ENCODE measurements at regions not wholly inside any gene's neighbourhood (a gene's known extent, or its start where the extent isn't known, plus 50 kb on each side); places are given as distances from the start of the nearest gene placed in this dataset.
"Not testable (repeated sequence)": the region's sequence is repeated elsewhere in the genome, so short reads cannot be mapped to it uniquely, and the experiment has no call there.

DNA sequence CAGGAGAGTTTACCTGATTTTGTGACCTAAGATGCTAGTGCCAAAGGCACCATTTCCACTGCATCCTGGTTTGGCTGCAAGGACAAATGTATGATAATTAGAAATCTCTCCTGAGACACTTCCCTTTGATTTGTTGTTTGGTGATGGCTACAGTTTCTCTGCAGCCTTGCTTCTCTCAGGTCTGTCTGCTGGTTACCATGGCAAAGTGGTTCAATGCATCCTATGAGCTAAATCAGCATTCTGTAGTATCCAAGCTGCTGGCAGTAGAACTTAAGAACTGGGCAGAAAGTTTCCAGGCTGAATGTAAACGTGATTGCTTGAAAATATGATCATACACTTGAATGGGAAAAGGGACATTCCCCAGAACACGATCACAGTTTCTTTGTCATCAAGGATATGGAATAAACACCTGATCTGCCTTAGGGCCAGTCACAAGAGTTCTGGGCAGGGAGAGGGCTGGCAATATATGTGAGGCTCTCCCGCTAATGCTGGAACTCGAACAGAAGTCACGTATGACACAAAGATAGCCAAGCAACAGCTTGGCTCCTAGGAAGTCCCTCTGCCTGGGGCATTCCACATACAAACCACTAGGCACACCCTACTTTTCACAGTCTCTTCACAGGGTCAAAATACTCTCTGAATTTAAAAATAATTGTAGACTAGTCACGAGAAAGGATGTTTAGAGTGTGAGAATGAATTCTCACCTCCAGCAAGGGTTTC, 138.1 kb upstream of the GRAMD2B start:
- DNase-seq (ENCODE audit: low spot score) = no peak

DNA sequence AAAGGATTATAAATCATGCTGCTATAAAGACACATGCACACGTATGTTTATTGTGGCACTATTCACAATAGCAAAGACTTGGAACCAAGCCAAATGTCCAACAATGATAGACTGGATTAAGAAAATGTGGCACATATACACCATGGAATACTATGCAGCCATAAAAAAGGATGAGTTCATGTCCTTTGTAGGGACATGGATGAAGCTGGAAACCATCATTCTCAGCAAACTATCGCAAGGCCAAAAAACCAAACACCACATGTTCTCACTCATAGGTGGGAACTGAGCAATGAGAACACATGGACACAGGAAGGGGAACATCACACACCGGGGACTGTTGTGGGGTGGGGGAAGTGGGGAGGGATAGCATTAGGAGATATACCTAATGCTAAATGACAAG, 127.1 kb upstream of the GRAMD2B start:
- DNase-seq (ENCODE audit: low spot score) = not testable (repeated sequence)

DNA sequence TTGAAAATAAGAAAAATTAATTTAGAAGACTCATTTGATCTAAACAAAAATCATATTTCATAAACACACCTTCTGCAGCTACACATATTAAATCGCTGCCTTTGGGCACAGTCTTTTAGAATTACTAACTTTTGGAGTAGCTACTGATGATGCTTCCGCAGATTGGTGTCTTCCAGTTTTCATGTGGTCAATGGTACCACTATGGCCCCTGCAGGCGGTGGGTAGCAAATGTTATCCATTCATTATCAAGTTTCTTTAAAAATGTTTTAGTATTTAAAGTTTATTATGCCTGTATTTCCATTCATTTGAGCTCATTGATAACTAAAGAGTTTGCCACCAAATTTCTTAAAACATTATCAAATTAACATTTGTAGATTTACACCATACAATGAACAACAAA, 122.9 kb upstream of the GRAMD2B start:
- DNase-seq (ENCODE audit: low spot score) = no peak

DNA sequence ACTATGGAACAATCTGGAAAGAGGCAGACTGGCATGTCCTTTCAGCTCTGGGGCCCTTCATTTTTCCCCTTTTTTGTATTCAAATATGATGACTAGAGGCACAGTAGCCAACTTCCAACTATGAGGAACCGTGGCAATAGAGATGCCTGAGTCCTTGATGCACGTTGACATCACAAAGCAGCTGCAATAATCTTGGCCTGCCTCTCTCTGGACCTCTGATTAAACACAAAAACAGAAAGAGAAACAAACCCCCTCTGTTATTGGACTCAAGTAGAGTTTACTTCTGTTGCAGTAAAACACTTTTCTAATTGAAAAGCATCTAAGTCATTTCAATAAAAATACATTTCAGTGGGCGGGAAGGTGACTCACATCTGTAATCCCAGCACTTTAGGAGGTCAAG, 122.2 kb upstream of the GRAMD2B start:
- no peak for DNase-seq (ENCODE audit: low spot score)

DNA sequence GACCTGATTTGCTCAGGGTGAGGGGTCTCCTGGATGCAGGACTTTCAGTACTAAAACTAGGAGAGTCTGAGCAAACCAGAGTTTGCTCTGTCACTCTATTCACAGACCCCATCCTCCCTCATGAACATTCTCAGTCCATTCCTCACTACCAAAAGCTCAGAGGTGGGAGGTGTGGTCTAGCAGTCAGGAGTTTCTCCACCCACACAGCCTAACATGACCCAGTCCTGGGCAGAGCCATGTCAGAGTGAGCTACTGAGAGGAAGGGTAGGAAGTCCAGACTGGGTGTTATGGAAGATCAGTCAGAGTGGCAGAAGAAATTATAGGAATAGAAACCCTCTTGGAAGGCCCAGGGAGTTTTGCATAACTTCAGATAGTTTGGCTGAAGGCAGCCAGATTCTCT, 113.3 kb upstream of the GRAMD2B start:
- no peak for DNase-seq (ENCODE audit: low spot score)

DNA sequence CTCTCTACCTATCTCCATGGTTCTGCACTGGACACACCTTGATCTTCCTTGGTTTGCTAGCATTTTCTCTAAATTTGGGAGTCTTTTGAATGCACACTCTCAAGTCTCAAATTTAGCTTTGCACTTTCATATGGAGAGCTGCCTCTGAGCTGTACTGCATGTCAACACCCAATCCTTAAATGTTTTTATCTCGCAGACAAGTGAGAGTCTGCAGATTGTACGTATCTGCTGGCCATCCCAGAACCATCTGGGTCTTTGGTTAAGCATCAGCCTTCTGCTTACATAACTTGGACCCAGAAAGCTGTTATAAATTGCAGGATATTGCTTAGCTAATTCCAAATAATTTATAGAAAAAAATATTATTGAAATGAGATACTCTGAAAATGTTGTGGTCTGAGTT, 111.4 kb upstream of the GRAMD2B start:
- no peak for DNase-seq (ENCODE audit: low spot score)

DNA sequence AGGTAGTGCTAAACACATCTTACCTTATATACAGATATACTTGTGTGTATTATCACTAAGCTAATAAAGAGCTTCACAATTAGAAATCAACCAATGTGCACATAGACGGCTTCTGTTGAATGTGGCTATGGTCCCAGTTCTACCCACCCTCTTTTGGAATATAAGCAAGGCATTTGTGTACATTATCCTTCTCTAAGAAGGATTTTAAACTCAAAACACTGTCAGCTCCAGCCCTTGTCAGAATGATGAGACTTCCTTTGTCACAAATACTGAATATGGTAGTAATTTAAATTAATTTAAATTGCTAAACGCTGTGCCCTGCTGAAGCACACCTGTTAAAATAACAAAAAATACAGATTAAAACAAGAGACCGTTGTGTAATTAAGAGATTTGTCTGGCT, 107.9 kb upstream of the GRAMD2B start:
- no peak for DNase-seq (ENCODE audit: low spot score)

DNA sequence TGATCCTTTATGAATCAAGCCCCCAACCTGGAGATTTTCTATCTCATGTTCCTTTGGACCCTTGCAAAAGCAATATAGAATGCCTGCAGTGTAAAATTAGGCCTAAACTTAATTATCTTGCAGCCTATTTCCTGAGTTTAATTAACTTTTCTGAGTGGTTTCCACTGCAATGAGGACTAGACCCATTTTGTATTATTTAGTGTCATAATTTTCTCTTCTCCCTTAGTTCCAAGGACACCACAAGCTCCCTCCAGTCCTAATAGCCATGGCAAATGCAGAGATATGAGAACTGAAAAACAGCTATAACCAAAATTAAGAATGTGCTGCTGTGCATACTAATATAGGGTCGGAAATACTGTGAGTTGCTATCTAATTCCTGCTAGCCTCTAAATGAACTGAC, 90.9 kb upstream of the GRAMD2B start:
- no peak for DNase-seq (ENCODE audit: low spot score)

DNA sequence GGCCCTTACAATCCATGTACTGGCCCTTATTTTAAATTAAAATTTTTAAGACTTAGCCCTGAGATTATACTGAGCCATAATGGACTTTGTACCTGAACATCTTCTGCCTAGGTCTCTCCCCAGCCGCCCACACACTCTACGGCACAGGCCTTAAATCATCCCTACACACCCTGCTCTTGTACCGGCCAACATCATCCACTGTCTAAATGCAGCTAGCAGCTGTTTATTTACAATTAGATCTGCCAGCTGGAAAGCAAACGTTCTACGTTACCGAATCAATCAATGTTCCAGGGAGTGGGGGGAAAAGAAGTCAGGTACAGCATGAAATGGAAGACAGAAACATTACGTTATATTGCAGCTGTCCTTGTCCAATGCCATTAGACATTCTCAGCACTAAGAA, 88.4 kb upstream of the GRAMD2B start:
- no peak for DNase-seq (ENCODE audit: low spot score)

DNA sequence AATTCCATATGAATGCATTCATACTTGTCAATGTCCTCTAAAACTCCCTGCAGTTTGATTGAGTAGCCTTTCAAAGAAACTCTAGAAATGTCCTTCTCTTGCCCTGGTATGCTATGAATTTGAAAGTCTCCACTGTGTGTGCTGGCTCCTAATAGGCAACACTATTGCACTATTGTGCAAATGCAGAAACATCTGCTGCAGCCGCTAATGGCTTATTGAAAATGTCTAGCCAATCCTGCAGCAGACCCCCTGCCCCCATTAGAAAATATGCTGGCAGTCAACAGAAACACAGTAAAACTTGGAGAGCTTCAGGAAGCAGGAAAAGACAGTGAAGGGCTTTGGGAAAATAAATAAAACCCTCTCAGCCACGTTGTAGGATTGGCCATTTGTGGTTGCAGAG, 87.3 kb upstream of the GRAMD2B start:
- DNase-seq (ENCODE audit: low spot score) = no peak

DNA sequence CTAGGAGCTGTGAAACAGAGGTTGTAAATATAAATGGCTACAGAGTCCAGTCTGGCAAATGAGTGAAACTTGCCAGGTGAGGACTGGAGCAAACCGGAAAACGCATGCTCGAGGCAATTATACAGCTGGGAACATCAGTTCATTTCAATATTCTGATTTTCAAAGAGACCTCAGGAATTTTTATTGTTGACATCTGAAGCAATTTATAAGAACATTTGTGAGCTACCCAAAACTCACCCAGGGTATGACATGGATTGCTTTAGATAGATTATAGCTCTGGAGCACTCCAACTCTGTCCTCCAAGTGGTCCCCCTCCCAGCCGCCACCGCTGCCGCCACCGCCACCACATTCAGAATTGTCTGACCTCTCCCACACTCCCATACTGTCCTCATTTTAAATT, 84.6 kb upstream of the GRAMD2B start:
- DNase-seq (ENCODE audit: low spot score) = no peak

DNA sequence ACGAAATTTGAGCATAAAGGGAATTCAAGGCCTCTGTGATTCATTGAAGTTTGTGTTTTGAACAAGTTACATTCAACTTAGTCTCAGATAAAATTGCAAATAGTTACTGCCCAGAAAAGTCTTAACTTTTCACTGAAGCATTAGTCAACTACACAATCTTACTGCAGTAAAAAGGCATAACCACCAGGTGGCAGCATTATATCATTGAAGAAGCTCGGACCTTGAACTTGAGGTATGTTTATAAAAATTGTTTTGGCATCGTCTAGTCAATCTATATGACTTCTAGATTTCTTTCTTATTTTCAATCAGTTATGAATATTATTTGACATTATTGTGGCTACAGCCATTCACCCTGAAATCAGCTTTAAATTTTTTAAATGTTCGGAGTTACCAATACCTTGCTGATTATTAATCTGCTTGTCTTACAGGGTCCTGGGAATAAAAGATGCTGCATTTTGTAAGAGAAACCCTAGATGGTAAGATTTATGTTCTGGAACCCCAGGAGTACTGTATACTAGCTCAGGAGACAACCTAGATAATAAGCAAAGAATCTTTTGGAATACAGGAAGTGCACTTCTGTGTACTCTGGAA, 83.9 kb upstream of the GRAMD2B start:
- DNase-seq (ENCODE audit: low spot score) = peak; percentile 72

DNA sequence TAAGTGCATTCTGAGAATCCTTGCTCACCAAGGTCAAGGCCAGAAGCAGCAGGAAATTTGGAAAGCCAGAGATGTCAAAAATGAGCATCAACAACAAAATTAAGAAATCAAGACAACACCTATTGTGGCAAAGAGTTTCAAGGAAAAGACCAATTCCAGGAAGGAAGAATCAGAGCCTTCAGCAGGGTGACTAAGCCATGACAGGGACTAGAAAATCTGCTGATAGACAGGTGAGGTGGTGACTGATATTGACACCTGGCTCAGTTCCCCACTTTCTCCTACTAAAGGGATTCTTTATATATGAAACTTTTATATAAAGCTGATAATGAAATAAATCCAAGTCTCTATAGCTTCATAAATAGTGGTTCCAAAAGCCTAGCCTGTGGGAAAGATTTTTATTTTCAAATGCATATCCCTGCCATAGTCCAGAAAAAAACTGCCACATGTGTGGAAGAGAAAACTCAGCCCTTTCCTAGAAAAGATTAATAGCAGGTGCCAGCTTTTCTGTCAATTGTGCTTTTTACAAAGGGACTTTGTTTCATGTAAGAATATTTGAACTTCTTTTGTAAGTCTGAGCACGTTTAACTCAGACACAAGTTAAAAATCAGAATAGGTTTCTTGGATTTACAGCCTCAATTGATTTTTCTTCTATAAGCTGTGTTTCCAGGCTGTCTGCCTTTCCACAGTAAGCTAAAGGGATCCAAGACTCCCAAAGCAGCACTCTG, 81.1 kb upstream of the GRAMD2B start:
- DNase-seq (ENCODE audit: low spot score) = no peak

DNA sequence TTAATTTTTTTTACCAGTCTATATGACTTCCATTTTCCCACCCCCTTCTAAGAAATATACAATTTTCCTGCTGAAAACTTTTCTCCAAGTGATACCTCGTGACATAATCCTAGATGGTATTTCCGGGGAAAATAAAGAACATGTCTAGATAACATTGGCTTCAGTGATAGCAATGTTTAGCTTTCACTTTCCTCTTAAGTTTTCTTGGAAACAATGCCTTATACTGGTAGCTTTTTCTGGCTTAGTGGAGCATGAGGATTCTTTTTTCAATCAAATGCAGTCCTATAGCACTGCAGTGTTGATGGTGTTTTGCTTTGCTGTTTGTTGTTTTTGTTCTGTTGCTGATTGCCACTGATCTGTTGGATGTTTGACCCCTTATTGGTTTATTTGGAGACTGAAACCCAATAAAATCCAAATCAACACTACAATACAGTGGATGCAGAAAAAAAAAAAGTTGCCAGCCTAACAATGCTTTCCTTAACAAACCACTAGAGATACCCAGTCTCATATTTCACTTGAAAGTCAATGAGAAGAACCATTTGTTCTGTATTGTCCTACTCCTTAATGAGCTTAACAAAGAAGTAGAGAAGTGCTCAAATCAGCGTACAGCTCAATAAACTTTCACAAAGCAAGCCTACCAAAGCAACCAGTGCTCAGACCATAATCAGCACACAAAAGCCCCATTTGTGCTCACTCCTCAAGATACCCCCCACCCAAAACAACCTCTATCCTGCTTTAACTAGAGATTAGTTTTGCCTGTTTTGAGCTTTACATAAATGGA, 74.2 kb upstream of the GRAMD2B start:
- no peak for DNase-seq (ENCODE audit: low spot score)

DNA sequence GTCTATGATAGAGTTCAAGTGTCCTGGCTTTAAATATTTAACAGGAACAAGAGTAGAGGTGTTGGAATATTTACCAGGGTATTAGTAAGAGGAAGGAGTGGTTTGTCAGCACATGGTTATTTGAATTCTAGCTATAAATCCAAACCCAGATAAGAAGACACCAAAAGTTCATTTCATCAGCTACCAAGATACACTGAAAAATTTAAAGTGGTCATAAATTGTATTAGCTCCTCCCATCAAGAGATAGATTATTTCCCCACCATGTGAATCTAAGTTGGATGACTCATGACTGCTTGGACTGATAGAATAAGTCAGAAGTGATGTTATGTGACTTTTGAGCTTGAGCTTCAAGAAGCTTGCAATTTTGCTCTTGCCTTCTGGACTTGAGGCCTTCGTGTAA, 72.1 kb upstream of the GRAMD2B start:
- no peak for DNase-seq (ENCODE audit: low spot score)

DNA sequence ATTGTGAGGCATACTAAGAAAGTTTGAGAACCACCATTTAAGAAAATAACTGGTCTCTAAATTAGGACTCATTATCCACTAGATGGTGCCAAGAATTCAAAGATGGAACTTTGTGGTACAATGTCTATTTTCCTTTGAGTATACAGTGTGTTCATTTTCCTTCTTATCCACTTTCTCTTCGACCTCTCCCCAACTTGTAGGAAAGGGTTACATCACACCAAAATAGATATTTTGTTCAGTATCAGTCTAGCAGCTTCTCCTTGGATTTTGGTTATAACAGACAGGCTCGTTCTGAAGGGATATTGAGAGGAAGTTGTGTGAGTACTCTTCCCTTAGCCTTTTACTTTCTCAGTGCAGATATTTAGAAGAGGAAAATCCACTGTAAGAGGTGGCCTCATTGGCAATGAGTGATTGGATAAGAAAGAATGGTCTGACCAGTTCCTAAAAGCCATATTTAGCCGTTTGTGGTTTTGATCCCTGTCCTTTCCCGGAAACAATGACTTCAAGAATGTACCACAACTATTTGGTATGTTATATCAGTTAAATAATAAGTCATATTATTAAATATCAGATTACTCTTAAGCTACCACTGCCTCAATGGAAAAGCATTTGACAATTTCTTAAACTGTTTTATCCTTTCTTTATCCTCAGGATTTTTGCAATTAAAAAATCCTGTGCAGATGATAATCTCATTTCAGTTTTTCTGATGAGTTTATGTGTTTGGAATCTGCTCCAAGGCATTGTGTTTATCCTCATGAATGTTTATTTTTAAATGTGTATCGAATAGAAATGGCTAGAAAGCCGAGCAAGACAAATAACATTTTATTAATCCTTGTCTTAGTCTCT, 69.0 kb upstream of the GRAMD2B start:
- peak; percentile 97 for DNase-seq (ENCODE audit: low spot score)

DNA sequence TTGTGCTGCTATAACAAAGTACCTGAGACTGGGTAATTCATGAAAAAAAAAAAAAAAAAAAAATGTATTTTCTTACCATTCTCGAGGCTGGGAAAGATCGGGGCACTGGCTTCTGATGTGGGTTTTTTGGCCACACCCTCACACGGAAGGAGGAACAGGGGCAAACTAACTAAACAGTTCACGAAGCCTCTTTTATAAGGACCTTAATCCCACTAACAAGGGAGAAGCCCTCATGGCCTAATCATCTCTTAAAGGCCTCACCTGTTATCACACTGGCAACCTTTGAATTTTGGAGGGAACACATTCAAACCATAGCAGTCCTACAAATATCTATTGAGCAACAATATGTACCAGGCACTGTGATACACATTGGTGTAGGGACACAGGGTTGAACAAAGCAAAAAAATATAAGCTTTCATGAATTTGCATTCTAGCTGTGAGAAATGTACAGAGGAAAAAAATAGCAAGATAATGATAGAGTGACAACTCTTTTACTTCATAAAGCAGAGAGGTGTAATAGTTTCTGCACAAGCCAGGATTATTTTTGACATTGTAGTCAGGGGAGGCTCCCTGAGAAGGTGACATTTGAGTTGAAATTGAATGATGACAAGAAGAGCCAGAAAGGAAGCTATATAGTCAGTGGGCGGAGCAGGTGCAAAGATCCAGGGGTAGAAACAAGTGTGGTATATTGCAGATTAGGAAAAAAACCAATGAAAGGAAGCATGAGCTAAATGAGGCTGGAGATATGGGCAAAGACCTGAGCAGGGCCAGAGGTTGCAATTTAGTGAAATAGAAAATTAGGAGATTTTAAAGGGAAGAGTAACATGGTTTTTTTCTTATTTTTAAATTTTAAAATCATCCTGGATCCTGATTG, 68.1 kb upstream of the GRAMD2B start:
- peak; percentile 53 for DNase-seq (ENCODE audit: low spot score)

DNA sequence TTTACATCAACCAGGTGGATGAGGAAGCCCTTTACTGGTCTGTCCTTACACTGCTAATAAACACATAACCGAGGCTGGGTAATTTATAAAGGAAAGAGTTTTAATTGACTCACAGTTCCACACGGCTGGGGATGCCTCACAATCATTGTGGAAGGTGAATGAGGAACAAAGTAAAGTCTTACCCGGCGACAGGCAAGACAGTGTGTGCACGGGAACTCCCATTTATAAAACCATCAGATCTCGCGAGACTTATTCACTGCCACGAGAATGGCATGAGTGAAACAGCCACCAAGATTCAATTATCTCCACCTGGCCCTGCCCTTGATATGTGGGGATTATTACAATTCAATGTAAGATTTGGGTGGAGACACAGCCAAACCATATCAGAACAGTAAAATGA, 67.3 kb upstream of the GRAMD2B start:
- DNase-seq (ENCODE audit: low spot score) = no peak

DNA sequence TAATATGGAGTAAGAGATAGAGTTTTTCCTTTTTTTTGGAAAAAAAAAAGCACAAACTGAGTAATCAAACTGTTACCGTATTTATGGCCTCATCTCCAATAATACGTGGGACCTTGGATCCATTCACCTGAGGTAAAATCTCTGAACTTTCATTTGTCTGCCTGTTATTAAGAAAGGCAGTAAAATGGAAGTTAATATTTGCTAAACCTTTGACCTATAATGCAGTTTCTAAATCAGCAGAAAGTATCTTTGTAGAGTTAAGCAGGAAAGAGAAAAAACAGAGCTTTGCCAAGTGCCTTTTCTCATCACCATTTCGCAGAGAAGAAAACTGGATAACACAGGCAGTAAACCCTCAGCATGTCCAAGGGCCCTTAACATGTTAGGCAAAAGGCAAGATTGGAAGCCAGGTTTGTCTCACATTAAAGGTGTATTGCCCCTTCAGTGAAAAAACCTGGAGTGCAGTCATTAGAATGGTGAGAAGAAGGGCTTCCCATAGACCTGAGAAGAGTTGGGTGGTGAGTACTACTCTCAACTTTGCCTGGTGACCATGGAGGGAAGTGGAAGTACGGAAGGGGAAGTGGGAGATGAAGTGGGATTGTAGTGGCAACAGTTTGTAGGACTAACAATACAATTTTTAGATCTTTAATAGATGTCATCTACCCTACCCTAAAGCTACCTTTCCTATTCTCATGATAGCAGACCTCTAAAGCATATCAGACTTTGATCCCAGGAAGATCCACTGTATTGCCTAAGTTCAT, 65.4 kb upstream of the GRAMD2B start:
- no peak for DNase-seq (ENCODE audit: low spot score)

DNA sequence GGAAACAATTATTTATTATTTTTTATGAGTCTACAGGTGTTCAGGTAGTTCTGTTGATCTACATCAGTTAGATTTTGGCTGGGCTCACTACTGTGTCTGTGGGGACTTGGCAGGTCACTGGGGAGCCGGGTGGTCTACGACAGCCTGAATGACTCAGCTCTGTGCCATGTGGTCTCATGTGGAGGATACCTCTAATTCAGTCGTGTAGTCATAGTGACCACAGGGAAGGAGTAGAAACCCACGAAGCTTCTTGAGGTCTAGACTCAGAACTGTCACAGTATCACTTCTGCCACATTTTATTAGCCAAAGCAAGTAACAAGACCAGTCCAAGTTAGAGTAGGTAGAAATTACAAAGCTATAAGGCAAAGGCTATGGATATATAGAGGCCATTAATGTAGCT, 64.7 kb upstream of the GRAMD2B start:
- DNase-seq (ENCODE audit: low spot score) = peak; percentile 29

All from H4 (cell line).